DOHH2 (cell line): ENCODE measurements at regions not wholly inside any gene's neighbourhood (a gene's known extent, or its start where the extent isn't known, plus 50 kb on each side); places are given as distances from the start of the nearest gene placed in this dataset.

ENCODE experiments used
- H3F3A ChIP-seq: fragments of 200-600 bp; sonication (generic), shearing (Covaris generic); 2 replicates; pipeline ENCODE4 v1.6.0; 2016; ENCODE audit warnings: antibody characterized with exemption, mild to moderate bottlenecking; ENCODE audit not compliant: control insufficient read depth, insufficient read depth
- H3K27ac ChIP-seq: fragments of 200-600 bp; sonication (generic); 2 replicates; pipeline ENCODE4 v1.5.1; 2014; ENCODE audit warnings: low read depth, mild to moderate bottlenecking, low read length, moderate library complexity
- H3K27me3 ChIP-seq: fragments of 200-600 bp; sonication (generic); 2 replicates; pipeline ENCODE4 v1.6.1; 2014; ENCODE audit warnings: mild to moderate bottlenecking, low read length, mixed read lengths; ENCODE audit not compliant: control insufficient read depth
- H3K36me3 ChIP-seq: fragments of 200-600 bp; sonication (generic); 2 replicates; pipeline ENCODE4 v1.6.1; 2014; ENCODE audit warnings: mild to moderate bottlenecking, low read length, moderate library complexity, mixed read lengths; ENCODE audit not compliant: control insufficient read depth
- H3K4me1 ChIP-seq: fragments of 200-600 bp; sonication (generic); 2 replicates; pipeline ENCODE4 v1.6.1; 2014; ENCODE audit warnings: mild to moderate bottlenecking, low read length, mixed read lengths; ENCODE audit not compliant: control insufficient read depth
- H3K4me2 ChIP-seq: fragments of 200-600 bp; sonication (generic); 2 replicates; pipeline ENCODE4 v1.6.0; 2014; ENCODE audit warnings: mild to moderate bottlenecking, low read length, moderate library complexity
- H3K4me3 ChIP-seq: fragments of 200-600 bp; sonication (generic); 2 replicates; pipeline ENCODE4 v1.5.1; 2014; ENCODE audit warnings: mild to moderate bottlenecking, low read length, mixed read lengths
- H3K79me2 ChIP-seq: fragments of 200-600 bp; sonication (generic); 2 replicates; pipeline ENCODE4 v1.6.1; 2014; ENCODE audit warnings: mild to moderate bottlenecking, low read length, mixed read lengths; ENCODE audit not compliant: control insufficient read depth
- H3K9me2 ChIP-seq: fragments of 200-600 bp; sonication (generic); replicated peaks from 2 replicates; pipeline ENCODE4 v1.6.1; 2014; ENCODE audit warnings: mild to moderate bottlenecking, low read length, mixed read lengths; ENCODE audit not compliant: control insufficient read depth
- H3K9me3 ChIP-seq: fragments of 200-600 bp; sonication (generic); 2 replicates; pipeline ENCODE4 v1.6.1; 2014; ENCODE audit warnings: antibody characterized with exemption, low read length, mixed read lengths; ENCODE audit not compliant: control insufficient read depth, insufficient read depth
- H4K20me1 ChIP-seq: fragments of 200-600 bp; sonication (generic); 2 replicates; pipeline ENCODE4 v1.6.0; 2014; ENCODE audit warnings: low read depth, mild to moderate bottlenecking, antibody characterized with exemption, low read length, moderate library complexity; ENCODE audit not compliant: control insufficient read depth, insufficient read depth
- EZH2phosphoT487 ChIP-seq: fragments of 200-600 bp; sonication (generic); IDR thresholded peaks from 2 replicates; pipeline ENCODE4 v1.6.1; 2017; ENCODE audit warnings: borderline replicate concordance, mild to moderate bottlenecking, antibody characterized with exemption, low read length, moderate library complexity, mixed read lengths
- TF ChIP-seq, protein P1 (sequence below): fragments of 200-600 bp; sonication (generic); IDR thresholded peaks from one replicate; pipeline ENCODE4 v1.5.1; 2014; ENCODE audit warnings: antibody characterized with exemption, mild to moderate bottlenecking, low read depth, low read length; ENCODE audit not compliant: poor library complexity, severe bottlenecking

DNA sequence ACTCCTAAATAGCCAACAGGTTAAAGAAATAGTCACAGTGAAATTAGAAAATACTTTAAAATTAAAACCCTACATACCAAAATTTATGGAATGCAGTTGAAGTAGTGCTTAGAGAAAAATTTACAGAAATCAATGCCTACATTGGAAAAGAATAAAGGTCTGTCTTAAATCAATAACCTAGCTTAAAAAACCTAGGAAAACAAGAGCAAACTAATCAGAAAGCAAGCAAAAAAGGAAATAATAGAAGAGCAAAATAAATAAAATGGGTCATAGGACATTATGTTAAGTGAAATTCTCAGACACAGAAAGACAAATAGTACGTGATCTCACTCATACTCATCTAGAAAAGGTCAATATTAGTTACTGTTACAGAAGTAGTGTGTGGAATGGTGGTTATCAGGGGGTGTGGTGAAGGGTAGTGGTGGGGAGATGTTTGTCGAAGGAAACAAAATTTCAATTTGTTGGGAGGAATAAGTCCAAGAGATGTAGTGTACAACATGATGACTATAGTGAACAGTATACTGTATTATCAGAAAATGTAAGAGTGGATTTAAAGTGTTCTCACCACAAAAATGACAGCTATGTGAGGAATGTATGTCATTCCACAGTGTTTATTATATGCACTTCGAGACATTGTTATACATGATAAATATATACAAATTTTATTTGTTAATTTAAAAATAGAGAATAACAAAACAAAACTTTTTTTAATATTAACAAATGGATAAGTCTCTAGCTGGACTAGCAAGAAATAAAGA lies 423.6 kb downstream of the CDH26 start:
- Histone ChIP-seq H3K9me2 (no peaks in the 10 kb centered on the region), H3K4me1 (no peaks in the 10 kb centered on the region), H3K79me2 (no peaks in the 10 kb centered on the region), H3K9me3 (no peaks in the 10 kb centered on the region), H3K36me3 (no peaks in the 10 kb centered on the region), H4K20me1 (no peaks in the 10 kb centered on the region), H3K27ac (no peak overlapping the region), H3K4me3 (no peak overlapping the region), H3K4me2 (no peak overlapping the region), H3K27me3 (no peaks in the 10 kb centered on the region), H3F3A (no peaks in the 10 kb centered on the region)
- TF ChIP-seq, protein P1, sequence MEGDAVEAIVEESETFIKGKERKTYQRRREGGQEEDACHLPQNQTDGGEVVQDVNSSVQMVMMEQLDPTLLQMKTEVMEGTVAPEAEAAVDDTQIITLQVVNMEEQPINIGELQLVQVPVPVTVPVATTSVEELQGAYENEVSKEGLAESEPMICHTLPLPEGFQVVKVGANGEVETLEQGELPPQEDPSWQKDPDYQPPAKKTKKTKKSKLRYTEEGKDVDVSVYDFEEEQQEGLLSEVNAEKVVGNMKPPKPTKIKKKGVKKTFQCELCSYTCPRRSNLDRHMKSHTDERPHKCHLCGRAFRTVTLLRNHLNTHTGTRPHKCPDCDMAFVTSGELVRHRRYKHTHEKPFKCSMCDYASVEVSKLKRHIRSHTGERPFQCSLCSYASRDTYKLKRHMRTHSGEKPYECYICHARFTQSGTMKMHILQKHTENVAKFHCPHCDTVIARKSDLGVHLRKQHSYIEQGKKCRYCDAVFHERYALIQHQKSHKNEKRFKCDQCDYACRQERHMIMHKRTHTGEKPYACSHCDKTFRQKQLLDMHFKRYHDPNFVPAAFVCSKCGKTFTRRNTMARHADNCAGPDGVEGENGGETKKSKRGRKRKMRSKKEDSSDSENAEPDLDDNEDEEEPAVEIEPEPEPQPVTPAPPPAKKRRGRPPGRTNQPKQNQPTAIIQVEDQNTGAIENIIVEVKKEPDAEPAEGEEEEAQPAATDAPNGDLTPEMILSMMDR, result no peak
- no peak for TF ChIP-seq EZH2phosphoT487

DNA sequence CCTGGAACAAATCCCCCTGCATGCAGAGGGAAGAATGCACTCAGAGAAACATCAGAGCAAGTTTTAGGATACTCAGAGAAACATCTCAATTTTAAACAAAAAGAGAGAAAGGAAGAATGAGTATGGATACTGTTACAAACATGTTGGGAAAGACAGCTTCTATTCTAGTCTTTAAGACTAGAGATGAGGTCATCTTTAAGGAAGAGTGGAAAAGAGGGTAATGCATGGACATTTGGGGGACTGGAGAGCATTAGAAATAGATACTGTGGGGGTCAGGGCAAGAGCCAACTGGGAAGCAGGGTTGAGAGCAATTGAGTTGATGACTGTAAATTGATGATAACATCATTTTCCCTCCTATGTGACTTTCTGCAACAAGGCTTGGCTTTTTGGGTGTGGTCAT lies 431.2 kb downstream of the CDH26 start:
- no peak overlapping the region for H3K27ac ChIP-seq
- H3K79me2 ChIP-seq, result no peaks in the 10 kb centered on the region
- H3K4me1 ChIP-seq, result no peaks in the 10 kb centered on the region
- TF ChIP-seq, protein P1, result no peak
- no peak for TF ChIP-seq EZH2phosphoT487
- H3K4me2 ChIP-seq, result no peak overlapping the region
- no peaks in the 10 kb centered on the region for H3K36me3 ChIP-seq
- no peaks in the 10 kb centered on the region; the same call in 1 of the 2 replicates for H3K9me3 ChIP-seq
- H3F3A ChIP-seq, result no peaks in the 10 kb centered on the region
- no peaks in the 10 kb centered on the region for H3K27me3 ChIP-seq
- H4K20me1 ChIP-seq, result no peaks in the 10 kb centered on the region
- H3K4me3 ChIP-seq, result no peak overlapping the region
- no peaks in the 10 kb centered on the region for H3K9me2 ChIP-seq

DNA sequence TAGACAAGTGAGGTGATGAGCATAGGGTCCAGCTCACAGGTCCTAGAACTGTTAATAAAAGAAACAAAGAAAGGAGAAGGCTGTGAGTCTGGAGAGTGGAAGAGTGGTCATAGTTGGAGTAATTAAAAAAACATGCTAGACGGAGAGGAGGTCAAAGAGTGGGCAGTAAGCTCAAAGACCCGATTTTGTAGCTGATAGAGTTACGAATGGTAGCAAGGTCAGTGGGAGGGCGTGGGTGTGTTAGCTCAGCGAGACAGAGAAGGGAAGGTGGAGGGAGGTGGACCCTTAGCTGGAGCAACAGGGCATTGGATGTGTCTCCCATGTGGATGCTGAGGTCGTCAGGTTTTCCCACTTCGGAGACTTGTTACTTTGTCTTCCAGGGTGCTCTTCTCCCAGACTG lies 431.7 kb downstream of the CDH26 start:
- no peaks in the 10 kb centered on the region for H3F3A ChIP-seq
- H3K79me2 ChIP-seq, result no peaks in the 10 kb centered on the region
- H3K4me3 ChIP-seq, result no peak overlapping the region
- no peak overlapping the region for H3K4me2 ChIP-seq
- TF ChIP-seq EZH2phosphoT487, result no peak
- TF ChIP-seq, protein P1, result no peak
- H3K27me3 ChIP-seq, result no peaks in the 10 kb centered on the region
- no peaks in the 10 kb centered on the region for H3K36me3 ChIP-seq
- H3K4me1 ChIP-seq, result no peaks in the 10 kb centered on the region
- H3K27ac ChIP-seq, result no peak overlapping the region
- no peaks in the 10 kb centered on the region for H4K20me1 ChIP-seq
- H3K9me2 ChIP-seq, result no peaks in the 10 kb centered on the region
- no peaks in the 10 kb centered on the region; the same call in 1 of the 2 replicates for H3K9me3 ChIP-seq
